A673 (cell line): ENCODE measurements at regions not wholly inside any gene's neighbourhood (a gene's known extent, or its start where the extent isn't known, plus 50 kb on each side); places are given as distances from the start of the nearest gene placed in this dataset.

Source experiments
- BruUV-seq: library from RNA; stranded (reverse); fragments of 400-500 nt; replicated peaks from 2 replicates; lab custom pipeline; 2021; lab: Mats Ljungman, UMichigan
- CTCF ChIA-PET: fragments of 300-600 bp; sonication (Branson Sonifier 250); formaldehyde crosslinking; loops from one replicate; lab custom pipeline; 2022; ENCODE audit warnings: antibody characterized with exemption; lab: Charles Lee
- POLR2A ChIA-PET: fragments of 300-600 bp; sonication (Branson Sonifier 250); formaldehyde crosslinking; loops from one replicate; lab custom pipeline; 2022; ENCODE audit warnings: antibody characterized with exemption; ENCODE audit not compliant: low non-redundant PET; lab: Charles Lee
- DNase-seq: peaks from one replicate; pipeline ENCODE4 v3.0.0-alpha.2; 2015; ENCODE audit warnings: low spot score
- H3K27ac ChIP-seq: fragments of 200-600 bp; sonication (generic); 2 replicates; pipeline ENCODE4 v1.5.1; 2016; ENCODE audit warnings: mixed run types, low read depth, mild to moderate bottlenecking, mixed read lengths, antibody characterized with exemption, low read length; ENCODE audit not compliant: poor library complexity, severe bottlenecking
- H3K27me3 ChIP-seq: fragments of 200-600 bp; sonication (generic); replicated peaks from 2 replicates; pipeline ENCODE4 v1.6.1; 2017; ENCODE audit warnings: mixed run types, low read depth, mild to moderate bottlenecking, mixed read lengths, antibody characterized with exemption, low read length; ENCODE audit not compliant: insufficient read depth, poor library complexity
- H3K36me3 ChIP-seq: fragments of 200-600 bp; sonication (generic); 2 replicates; pipeline ENCODE4 v1.6.1; 2016; ENCODE audit warnings: mixed run types, mild to moderate bottlenecking, mixed read lengths, antibody characterized with exemption, low read length; ENCODE audit not compliant: insufficient read depth, poor library complexity, severe bottlenecking
- H3K4me1 ChIP-seq: fragments of 200-600 bp; sonication (generic); 2 replicates; pipeline ENCODE4 v1.6.1; 2017; ENCODE audit warnings: mixed run types, mild to moderate bottlenecking, mixed read lengths, antibody characterized with exemption, low read length; ENCODE audit not compliant: insufficient read depth, poor library complexity, severe bottlenecking
- H3K4me3 ChIP-seq: fragments of 200-600 bp; sonication (generic); 2 replicates; pipeline ENCODE4 v1.5.1; 2016; ENCODE audit warnings: low read depth, mixed run types, mild to moderate bottlenecking, mixed read lengths, low read length; ENCODE audit not compliant: poor library complexity, severe bottlenecking
- H3K9me3 ChIP-seq: fragments of 200-600 bp; sonication (generic); 2 replicates; pipeline ENCODE4 v1.6.1; 2016; ENCODE audit warnings: mixed run types, low read depth, mild to moderate bottlenecking, mixed read lengths, antibody characterized with exemption, low read length; ENCODE audit not compliant: poor library complexity, severe bottlenecking
- CTCF ChIP-seq: fragments of 300-800, 200-600 bp; sonication (generic); conservative IDR thresholded peaks from 2 replicates; pipeline ENCODE4 v1.5.1; 2017; ENCODE audit warnings: low read depth, mild to moderate bottlenecking, antibody characterized with exemption, low read length, moderate library complexity, mixed read lengths
- EZH2 ChIP-seq: fragments of 200-600 bp; sonication (generic); IDR thresholded peaks from 2 replicates; pipeline ENCODE4 v1.6.1; 2017; ENCODE audit warnings: borderline replicate concordance, low read depth, mild to moderate bottlenecking, mixed read lengths, antibody characterized with exemption, low read length; ENCODE audit not compliant: poor library complexity, severe bottlenecking
- intact Hi-C: fragments of 100-400 bp; cut with micrococcal nuclease; formaldehyde crosslinking; loops from one replicate; pipeline ENCODE4 v1.10.0; 2022; ENCODE audit not compliant: unreplicated experiment

- H3K4me1 ChIP-seq = no peaks in the 10 kb centered on the region
- H3K36me3 ChIP-seq = no peaks in the 10 kb centered on the region
- no peak for DNase-seq
- H3K4me3 ChIP-seq = no peak overlapping the region
- TF ChIP-seq CTCF = no peak
- TF ChIP-seq EZH2 = no peak
- ChIA-PET CTCF (no interaction called here), POLR2A (no interaction called here)
- intact Hi-C loops = no loop called here
- no peak overlapping the region for H3K27ac ChIP-seq
- H3K9me3 ChIP-seq = no peaks in the 10 kb centered on the region
- H3K27me3 ChIP-seq = no peaks in the 10 kb centered on the region
- no TSS peak for BruUV-seq
Measured at GRCh38 chr1:96558635-96559034, 162.9 kb upstream of the PTBP2 start.

GRCh38 chr1:96559181-96559580 lies 162.4 kb upstream of the PTBP2 start:
- POLR2A ChIA-PET = no interaction called here
- H3K27ac ChIP-seq = no peak overlapping the region
- no peaks in the 10 kb centered on the region for H3K9me3 ChIP-seq
- H3K4me3 ChIP-seq = peak overlapping the region; percentile 17
- intact Hi-C loops = no loop called here
- TF ChIP-seq EZH2 (no peak), CTCF (no peak)
- H3K27me3 ChIP-seq = no peaks in the 10 kb centered on the region
- no TSS peak for BruUV-seq
- H3K4me1 ChIP-seq = no peaks in the 10 kb centered on the region
- DNase-seq = peak; percentile 11
- CTCF ChIA-PET = no interaction called here
- no peaks in the 10 kb centered on the region for H3K36me3 ChIP-seq

GRCh38 chr1:96559707-96560596 lies 161.6 kb upstream of the PTBP2 start:
- ChIA-PET POLR2A (no interaction called here), CTCF (no interaction called here)
- Histone ChIP-seq H3K9me3 (no peaks in the 10 kb centered on the region), H3K4me3 (no peak overlapping the region), H3K27me3 (no peaks in the 10 kb centered on the region), H3K27ac (no peak overlapping the region), H3K36me3 (no peaks in the 10 kb centered on the region), H3K4me1 (no peaks in the 10 kb centered on the region)
- intact Hi-C loops = no loop called here
- DNase-seq = no peak
- no TSS peak for BruUV-seq
- no peak for TF ChIP-seq EZH2
- TF ChIP-seq CTCF = no peak
